Loucy (cell line): ENCODE measurements at regions not wholly inside any gene's neighbourhood (a gene's known extent, or its start where the extent isn't known, plus 50 kb on each side); places are given as distances from the start of the nearest gene placed in this dataset.

Experiments used
- H2AFZ ChIP-seq: fragments of 200-600 bp; sonication (generic); 2 replicates; pipeline ENCODE4 v1.6.0; 2016; ENCODE audit warnings: antibody characterized with exemption, mild to moderate bottlenecking, low read length, moderate library complexity
- H3F3A ChIP-seq: fragments of 200-600 bp; 2 replicates; pipeline ENCODE4 v1.6.0; 2016; ENCODE audit warnings: antibody characterized with exemption, low read depth, mild to moderate bottlenecking
- H3K27me3 ChIP-seq: fragments of 200-600 bp; sonication (generic); 2 replicates; pipeline ENCODE4 v1.6.1; 2014; ENCODE audit warnings: low read length, mild to moderate bottlenecking; ENCODE audit not compliant: insufficient read depth, poor library complexity, severe bottlenecking
- H3K36me3 ChIP-seq: fragments of 200-600 bp; sonication (generic); 2 replicates; pipeline ENCODE4 v1.6.1; 2016; ENCODE audit warnings: low read length; ENCODE audit not compliant: insufficient read depth
- H3K4me1 ChIP-seq: fragments of 200-600 bp; sonication (generic); 2 replicates; pipeline ENCODE4 v1.5.1; 2014; ENCODE audit warnings: low read length, mild to moderate bottlenecking; ENCODE audit not compliant: insufficient read depth, poor library complexity, severe bottlenecking
- H3K4me2 ChIP-seq: fragments of 200-600 bp; sonication (generic); 2 replicates; pipeline ENCODE4 v1.6.0; 2014; ENCODE audit warnings: antibody characterized with exemption, low read length, low read depth, mild to moderate bottlenecking; ENCODE audit not compliant: poor library complexity, severe bottlenecking
- H3K4me3 ChIP-seq: fragments of 200-600 bp; sonication (generic); 2 replicates; pipeline ENCODE4 v1.5.1; 2014; ENCODE audit warnings: low read length, mild to moderate bottlenecking, mixed read lengths; ENCODE audit not compliant: poor library complexity, severe bottlenecking
- H3K79me2 ChIP-seq: fragments of 200-600 bp; sonication (generic); 2 replicates; pipeline ENCODE4 v1.6.1; 2014; ENCODE audit warnings: low read length; ENCODE audit not compliant: insufficient read depth
- H3K9ac ChIP-seq: fragments of 200-600 bp; sonication (generic); 2 replicates; pipeline ENCODE4 v1.6.0; 2014; ENCODE audit warnings: mild to moderate bottlenecking, low read depth, low read length, moderate library complexity; ENCODE audit not compliant: poor library complexity, severe bottlenecking
- H3K9me2 ChIP-seq: fragments of 200-600 bp; sonication (generic); replicated peaks from 2 replicates; pipeline ENCODE4 v1.6.1; 2016; ENCODE audit warnings: low read depth, low read length, mixed read lengths
- H3K9me3 ChIP-seq: fragments of 200-600 bp; sonication (generic); 2 replicates; pipeline ENCODE4 v1.6.1; 2014; ENCODE audit warnings: mild to moderate bottlenecking, antibody characterized with exemption, low read length, low read depth; ENCODE audit not compliant: insufficient read depth
- H4K20me1 ChIP-seq: fragments of 200-600 bp; sonication (generic); 2 replicates; pipeline ENCODE4 v1.6.0; 2014; ENCODE audit warnings: antibody characterized with exemption, low read length, mild to moderate bottlenecking; ENCODE audit not compliant: insufficient read depth, poor library complexity, severe bottlenecking
- EZH2phosphoT487 ChIP-seq: fragments of 200-600 bp; IDR thresholded peaks from 2 replicates; pipeline ENCODE4 v1.6.1; 2018; ENCODE audit warnings: antibody characterized with exemption, mild to moderate bottlenecking, moderate library complexity, borderline replicate concordance
- TF ChIP-seq, protein P1 (sequence below): fragments of 200-600 bp; sonication (generic); conservative IDR thresholded peaks from 2 replicates; pipeline ENCODE4 v1.5.1; 2014; ENCODE audit warnings: mild to moderate bottlenecking, antibody characterized with exemption, low read length

DNA sequence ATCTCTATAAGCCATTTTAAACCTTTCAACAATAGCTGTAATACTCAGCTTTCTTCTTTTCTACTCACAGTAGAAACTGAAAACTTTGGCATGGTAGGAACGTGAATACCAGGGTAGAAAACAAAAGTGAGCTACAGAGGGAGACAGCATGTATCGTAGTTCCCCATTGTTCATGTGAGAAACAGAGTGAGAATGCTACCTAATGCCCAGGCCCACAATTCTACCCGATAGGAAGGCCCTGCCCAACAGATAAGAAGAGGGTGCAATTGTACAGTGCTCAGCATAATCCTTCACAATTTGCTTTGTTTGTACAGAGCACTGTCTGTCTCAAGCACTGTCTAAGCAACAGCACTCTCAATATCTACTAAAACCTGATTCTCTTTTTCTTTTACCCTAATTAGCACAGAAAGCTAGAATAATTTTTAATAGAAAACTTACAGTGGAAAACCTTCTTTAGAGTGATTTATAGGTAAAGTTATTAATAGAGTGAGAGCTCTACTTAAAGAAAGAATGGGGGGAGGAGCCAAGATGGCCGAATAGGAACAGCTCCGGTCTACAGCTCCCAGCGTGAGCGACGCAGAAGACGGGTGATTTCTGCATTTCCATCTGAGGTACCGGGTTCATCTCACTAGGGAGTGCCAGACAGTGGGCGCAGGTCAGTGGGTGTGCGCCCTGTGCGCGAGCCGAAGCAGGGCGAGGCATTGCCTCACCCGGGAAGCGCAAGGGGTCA, 322.3 kb downstream of the EFNB2 start:
- no peaks in the 10 kb centered on the region for H3K27me3 ChIP-seq
- H3K9ac ChIP-seq = no peak overlapping the region
- H3K79me2 ChIP-seq = no peaks in the 10 kb centered on the region
- H3F3A ChIP-seq = no peaks in the 10 kb centered on the region
- H4K20me1 ChIP-seq = no peaks in the 10 kb centered on the region
- no peak overlapping the region for H2AFZ ChIP-seq
- TF ChIP-seq EZH2phosphoT487 = no peak
- TF ChIP-seq, protein P1, sequence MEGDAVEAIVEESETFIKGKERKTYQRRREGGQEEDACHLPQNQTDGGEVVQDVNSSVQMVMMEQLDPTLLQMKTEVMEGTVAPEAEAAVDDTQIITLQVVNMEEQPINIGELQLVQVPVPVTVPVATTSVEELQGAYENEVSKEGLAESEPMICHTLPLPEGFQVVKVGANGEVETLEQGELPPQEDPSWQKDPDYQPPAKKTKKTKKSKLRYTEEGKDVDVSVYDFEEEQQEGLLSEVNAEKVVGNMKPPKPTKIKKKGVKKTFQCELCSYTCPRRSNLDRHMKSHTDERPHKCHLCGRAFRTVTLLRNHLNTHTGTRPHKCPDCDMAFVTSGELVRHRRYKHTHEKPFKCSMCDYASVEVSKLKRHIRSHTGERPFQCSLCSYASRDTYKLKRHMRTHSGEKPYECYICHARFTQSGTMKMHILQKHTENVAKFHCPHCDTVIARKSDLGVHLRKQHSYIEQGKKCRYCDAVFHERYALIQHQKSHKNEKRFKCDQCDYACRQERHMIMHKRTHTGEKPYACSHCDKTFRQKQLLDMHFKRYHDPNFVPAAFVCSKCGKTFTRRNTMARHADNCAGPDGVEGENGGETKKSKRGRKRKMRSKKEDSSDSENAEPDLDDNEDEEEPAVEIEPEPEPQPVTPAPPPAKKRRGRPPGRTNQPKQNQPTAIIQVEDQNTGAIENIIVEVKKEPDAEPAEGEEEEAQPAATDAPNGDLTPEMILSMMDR = no peak
- no peaks in the 10 kb centered on the region for H3K9me3 ChIP-seq
- no peaks in the 10 kb centered on the region for H3K4me1 ChIP-seq
- H3K4me3 ChIP-seq = no peak overlapping the region
- H3K36me3 ChIP-seq = no peaks in the 10 kb centered on the region
- H3K4me2 ChIP-seq = no peak overlapping the region
- no peaks in the 10 kb centered on the region for H3K9me2 ChIP-seq

DNA sequence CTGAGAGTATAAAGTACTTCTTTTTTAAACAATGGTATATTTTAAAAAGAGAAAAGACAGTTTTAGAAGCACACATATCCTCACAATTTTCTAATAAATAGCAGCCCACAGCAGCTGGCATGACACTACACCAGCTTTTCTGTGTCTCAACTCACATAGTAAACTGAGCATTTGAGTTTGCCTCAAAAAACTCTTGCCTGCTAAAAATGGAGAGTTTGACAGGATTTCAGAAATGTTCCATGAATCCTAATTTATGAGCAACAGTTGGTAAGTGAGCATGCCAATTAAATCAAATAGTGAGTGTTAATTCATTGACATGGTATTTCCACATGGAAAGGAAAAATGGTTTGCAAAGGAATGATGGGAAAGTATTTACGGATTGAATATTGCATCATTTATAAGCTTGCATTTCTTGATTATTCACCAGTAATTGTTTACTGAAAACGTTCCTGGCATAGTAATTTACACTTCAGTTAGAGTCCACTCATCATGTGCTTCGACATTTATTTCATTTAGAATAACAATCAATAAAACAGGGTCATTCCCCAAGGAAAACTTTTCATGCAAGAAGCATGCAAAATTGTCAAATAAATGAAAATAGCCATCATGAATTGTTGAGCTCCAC, 323.0 kb downstream of the EFNB2 start:
- Histone ChIP-seq H3K4me2 (no peak overlapping the region), H3K9ac (no peak overlapping the region), H3K27me3 (no peaks in the 10 kb centered on the region), H3K9me2 (no peaks in the 10 kb centered on the region), H3K4me3 (no peak overlapping the region), H3K36me3 (no peaks in the 10 kb centered on the region), H3K9me3 (no peaks in the 10 kb centered on the region), H2AFZ (no peak overlapping the region), H3K79me2 (no peaks in the 10 kb centered on the region), H3K4me1 (no peaks in the 10 kb centered on the region), H3F3A (no peaks in the 10 kb centered on the region), H4K20me1 (no peaks in the 10 kb centered on the region)
- TF ChIP-seq, protein P1 = no peak
- no peak for TF ChIP-seq EZH2phosphoT487

DNA sequence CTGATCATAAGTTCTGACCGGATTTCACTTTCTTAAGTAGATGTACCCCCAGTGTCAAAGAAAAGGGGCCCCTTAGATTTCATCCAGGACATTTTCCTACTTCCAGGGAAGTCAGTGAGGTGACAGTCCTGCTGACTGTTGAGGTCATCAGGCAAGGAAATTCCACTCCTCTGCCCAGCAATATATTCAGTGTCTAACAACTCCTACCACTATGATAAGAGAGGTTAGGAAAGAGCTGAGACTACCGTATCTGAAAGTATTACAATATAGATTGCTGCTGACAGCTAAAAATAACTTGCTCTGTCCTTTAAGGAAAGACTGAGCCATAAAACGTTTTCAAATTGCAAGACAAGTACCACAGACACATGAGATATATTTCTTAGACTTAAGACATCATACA, 325.1 kb downstream of the EFNB2 start:
- Histone ChIP-seq H3K79me2 (no peaks in the 10 kb centered on the region), H3K4me1 (no peaks in the 10 kb centered on the region), H3K9ac (no peak overlapping the region), H3K9me3 (no peaks in the 10 kb centered on the region), H3F3A (no peaks in the 10 kb centered on the region), H3K4me3 (no peak overlapping the region), H3K9me2 (no peaks in the 10 kb centered on the region), H3K36me3 (no peaks in the 10 kb centered on the region), H2AFZ (no peak overlapping the region), H3K4me2 (no peak overlapping the region), H4K20me1 (no peaks in the 10 kb centered on the region), H3K27me3 (no peaks in the 10 kb centered on the region)
- TF ChIP-seq EZH2phosphoT487 = no peak
- TF ChIP-seq, protein P1 = no peak
